Osteoblast (primary cell): ENCODE measurements at regions not wholly inside any gene's neighbourhood (a gene's known extent, or its start where the extent isn't known, plus 50 kb on each side); places are given as distances from the start of the nearest gene placed in this dataset.

Source experiments
- DNase-seq: peaks from one replicate; pipeline ENCODE4 v3.0.0; 2011; ENCODE audit warnings: low spot score, mixed read lengths; ENCODE audit not compliant: insufficient read length; ENCODE audit errors: missing footprints
- H2AFZ ChIP-seq: 2 replicates; pipeline ENCODE4 v1.6.0; 2011; ENCODE audit warnings: mild to moderate bottlenecking, low read length
- H3K27ac ChIP-seq: 2 replicates; pipeline ENCODE4 v1.5.1; 2011; ENCODE audit warnings: mild to moderate bottlenecking, low read depth, low read length, moderate library complexity
- H3K27me3 ChIP-seq: 2 replicates; pipeline ENCODE4 v1.6.0; 2012; ENCODE audit warnings: mild to moderate bottlenecking, control low read depth, inconsistent platforms, low read length, moderate library complexity; ENCODE audit not compliant: insufficient read depth
- H3K36me3 ChIP-seq: 2 replicates; pipeline ENCODE4 v1.5.1; 2011; ENCODE audit warnings: mild to moderate bottlenecking, low read length, control low read depth, moderate library complexity; ENCODE audit not compliant: insufficient read depth
- H3K4me1 ChIP-seq: 2 replicates; pipeline ENCODE4 v1.5.1; 2011; ENCODE audit warnings: mild to moderate bottlenecking, low read length, control low read depth, moderate library complexity; ENCODE audit not compliant: insufficient read depth
- H3K4me2 ChIP-seq: 2 replicates; pipeline ENCODE4 v1.6.0; 2011; ENCODE audit warnings: mild to moderate bottlenecking, low read length; ENCODE audit not compliant: insufficient read depth
- H3K4me3 ChIP-seq: fragments of 200-600 bp; sonication (generic); 3 replicates; pipeline ENCODE4 v1.5.1; 2012; ENCODE audit warnings: mild to moderate bottlenecking, low read length, inconsistent platforms; ENCODE audit not compliant: insufficient read depth
- H3K79me2 ChIP-seq: 2 replicates; pipeline ENCODE4 v1.6.0; 2012; ENCODE audit warnings: mild to moderate bottlenecking, low read length, control low read depth, inconsistent platforms; ENCODE audit not compliant: insufficient read depth
- H3K9me3 ChIP-seq: 2 replicates; pipeline ENCODE4 v1.5.1; 2011; ENCODE audit warnings: low read depth, low read length, control low read depth
- H4K20me1 ChIP-seq: 2 replicates; pipeline ENCODE4 v1.6.0; 2012; ENCODE audit warnings: mild to moderate bottlenecking, low read length, control low read depth; ENCODE audit not compliant: insufficient read depth
- CTCF ChIP-seq: IDR thresholded peaks from 2 replicates; pipeline ENCODE4 v1.5.1; 2011; ENCODE audit warnings: mild to moderate bottlenecking, low read depth, low read length, moderate library complexity; ENCODE audit errors: extremely low read depth

GRCh38 chr2:8361930-8362329 lies 319.9 kb upstream of the ID2 start:
- H3K4me2 ChIP-seq = no peak overlapping the region
- no peaks in the 10 kb centered on the region for H3K27me3 ChIP-seq
- H2AFZ ChIP-seq = no peak overlapping the region
- TF ChIP-seq CTCF = no peak
- H3K36me3 ChIP-seq = no peaks in the 10 kb centered on the region
- no peaks in the 10 kb centered on the region for H3K9me3 ChIP-seq
- H3K79me2 ChIP-seq = no peaks in the 10 kb centered on the region
- H3K4me1 ChIP-seq = no peaks in the 10 kb centered on the region
- H4K20me1 ChIP-seq = no peaks in the 10 kb centered on the region
- no peak overlapping the region for H3K27ac ChIP-seq
- no peak overlapping the region for H3K4me3 ChIP-seq
- no peak for DNase-seq

GRCh38 chr2:8363161-8363560 lies 318.7 kb upstream of the ID2 start:
- Histone ChIP-seq H3K9me3 (no peaks in the 10 kb centered on the region), H2AFZ (no peak overlapping the region), H3K27ac (no peak overlapping the region), H3K36me3 (no peaks in the 10 kb centered on the region), H3K79me2 (no peaks in the 10 kb centered on the region), H3K4me1 (no peaks in the 10 kb centered on the region), H3K27me3 (no peaks in the 10 kb centered on the region), H3K4me2 (no peak overlapping the region), H4K20me1 (no peaks in the 10 kb centered on the region), H3K4me3 (no peak overlapping the region)
- TF ChIP-seq CTCF = no peak
- DNase-seq = no peak

- Histone ChIP-seq H3K9me3 (no peaks in the 10 kb centered on the region), H3K27me3 (no peaks in the 10 kb centered on the region), H3K4me3 (no peak overlapping the region), H4K20me1 (no peaks in the 10 kb centered on the region), H3K4me2 (no peak overlapping the region), H3K27ac (no peak overlapping the region), H3K36me3 (no peaks in the 10 kb centered on the region), H2AFZ (no peak overlapping the region), H3K79me2 (no peaks in the 10 kb centered on the region), H3K4me1 (no peaks in the 10 kb centered on the region)
- no peak for TF ChIP-seq CTCF
- DNase-seq = no peak
Observed at GRCh38 chr2:8364668-8365067, 317.2 kb upstream of the ID2 start.

- no peak overlapping the region for H3K4me3 ChIP-seq
- H3K4me2 ChIP-seq = no peak overlapping the region
- H3K36me3 ChIP-seq = no peaks in the 10 kb centered on the region
- H3K27me3 ChIP-seq = no peaks in the 10 kb centered on the region
- H3K9me3 ChIP-seq = no peaks in the 10 kb centered on the region
- no peak for DNase-seq
- H3K79me2 ChIP-seq = no peaks in the 10 kb centered on the region
- no peak for TF ChIP-seq CTCF
- H3K4me1 ChIP-seq = no peaks in the 10 kb centered on the region
- H2AFZ ChIP-seq = no peak overlapping the region
- H4K20me1 ChIP-seq = no peaks in the 10 kb centered on the region
- no peak overlapping the region for H3K27ac ChIP-seq
Observed at GRCh38 chr2:8365331-8365910, 316.4 kb upstream of the ID2 start.
